Keratinocyte (primary cell): ENCODE measurements at regions not wholly inside any gene's neighbourhood (a gene's known extent, or its start where the extent isn't known, plus 50 kb on each side); places are given as distances from the start of the nearest gene placed in this dataset.

Experiments used
- DNase-seq: peaks from one replicate; pipeline ENCODE4 v3.0.0-alpha.2; 2011; ENCODE audit warnings: low read depth, missing footprints, low spot score
- FAIRE-seq: peaks from 2 replicates; lab custom pipeline; 2011; peaks lifted over from hg19 to GRCh38; lab: Jason Lieb, UNC
- H2AFZ ChIP-seq: 2 replicates; pipeline ENCODE4 v1.6.0; 2012; ENCODE audit warnings: low read length, control low read depth, inconsistent platforms; ENCODE audit not compliant: control insufficient read depth
- H3K27ac ChIP-seq: 2 replicates; pipeline ENCODE4 v1.5.1; 2011; ENCODE audit warnings: low read length; ENCODE audit not compliant: control insufficient read depth, insufficient read depth
- H3K27me3 ChIP-seq: 3 replicates; pipeline ENCODE4 v1.6.0; 2011; ENCODE audit warnings: low read length; ENCODE audit not compliant: control insufficient read depth, insufficient read depth; ENCODE audit errors: extremely low read depth
- H3K36me3 ChIP-seq, 2 experiments: 2 replicates in 1 of 2; 3 replicates in 1 of 2; pipeline ENCODE4 v1.5.1; 2011; ENCODE audit warnings: low read length in 2 of 2, mild to moderate bottlenecking in 1 of 2; ENCODE audit not compliant: control insufficient read depth in 2 of 2, insufficient read depth in 2 of 2; ENCODE audit errors: extremely low read depth in 1 of 2
- H3K4me1 ChIP-seq: 3 replicates; pipeline ENCODE4 v1.5.1; 2011; ENCODE audit warnings: low read length; ENCODE audit not compliant: control insufficient read depth, insufficient read depth; ENCODE audit errors: extremely low read depth
- H3K4me2 ChIP-seq: 3 replicates; pipeline ENCODE4 v1.6.0; 2011; ENCODE audit warnings: low read depth, low read length; ENCODE audit not compliant: control insufficient read depth, insufficient read depth; ENCODE audit errors: extremely low read depth
- H3K4me3 ChIP-seq, 3 experiments: fragments of 200-600 bp in 1 of 3; sonication (generic) in 1 of 3; 2 replicates in 2 of 3; 3 replicates in 1 of 3; pipeline ENCODE4 v1.5.1; 2011 to 2016; ENCODE audit warnings: low read length in 3 of 3, mild to moderate bottlenecking in 3 of 3, control low read depth in 2 of 3, inconsistent platforms in 1 of 3, low read depth in 1 of 3, mixed read lengths in 1 of 3, mixed run types in 1 of 3, moderate library complexity in 1 of 3; ENCODE audit not compliant: control insufficient read depth in 2 of 3, insufficient read depth in 2 of 3; ENCODE audit errors: extremely low read depth in 1 of 3
- H3K79me2 ChIP-seq: 2 replicates; pipeline ENCODE4 v1.6.0; 2012; ENCODE audit warnings: low read length; ENCODE audit not compliant: control insufficient read depth, insufficient read depth
- H3K9ac ChIP-seq: 3 replicates; pipeline ENCODE4 v1.6.0; 2011; ENCODE audit warnings: low read length; ENCODE audit not compliant: control insufficient read depth, insufficient read depth; ENCODE audit errors: extremely low read depth
- H3K9me1 ChIP-seq: 3 replicates; pipeline ENCODE4 v1.6.0; 2011; ENCODE audit warnings: low read length; ENCODE audit not compliant: control insufficient read depth, insufficient read depth; ENCODE audit errors: extremely low read depth
- H3K9me3 ChIP-seq: 2 replicates; pipeline ENCODE4 v1.5.1; 2012; ENCODE audit warnings: low read depth, low read length; ENCODE audit not compliant: control insufficient read depth
- H4K20me1 ChIP-seq: 3 replicates; pipeline ENCODE4 v1.6.0; 2011; ENCODE audit warnings: low read length; ENCODE audit not compliant: control insufficient read depth, insufficient read depth; ENCODE audit errors: extremely low read depth
- EZH2 ChIP-seq: IDR thresholded peaks from one replicate; pipeline ENCODE4 v1.6.1; 2012; ENCODE audit warnings: inconsistent platforms, mild to moderate bottlenecking, low read length, moderate library complexity
- dilution Hi-C: fragments of 300-500 bp; cut with MboI; formaldehyde crosslinking; loops from one replicate; pipeline ENCODE4 v1.7.0; 2020; ENCODE audit warnings: low sequenced_read_pairs; ENCODE audit not compliant: extremely low pct_ligation_motif_present
- TF ChIP-seq, protein P1 (sequence below), 3 experiments: IDR thresholded peaks in 1 of 3; conservative IDR thresholded peaks in 1 of 3; optimal IDR thresholded peaks in 1 of 3; 2 replicates in 2 of 3; 3 replicates in 1 of 3; pipeline versions ENCODE3 to v1.5.1; 2011; ENCODE audit warnings: low read length in 3 of 3, mild to moderate bottlenecking in 3 of 3, moderate library complexity in 2 of 3, control low read depth in 1 of 3, inconsistent platforms in 1 of 3; ENCODE audit not compliant: insufficient read depth in 2 of 3; ENCODE audit errors: extremely low read depth in 1 of 3

DNA sequence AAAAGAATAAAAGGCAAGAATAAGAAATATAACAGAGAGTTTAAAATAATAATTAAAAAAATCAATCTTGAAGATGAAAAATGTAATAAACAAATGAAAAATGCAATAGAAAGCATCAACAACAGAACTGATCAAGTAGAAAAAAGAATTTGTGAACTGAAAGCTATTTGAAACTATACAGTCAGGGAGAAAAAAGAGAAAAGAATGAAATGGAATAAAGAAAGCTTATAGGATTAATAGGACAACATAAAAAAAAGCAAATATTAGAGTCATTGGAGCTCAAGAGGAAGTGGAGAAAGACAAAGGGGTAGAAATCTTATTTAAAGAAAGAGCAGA lies 126.8 kb upstream of the RPL34 start:
- no peak for FAIRE-seq

DNA sequence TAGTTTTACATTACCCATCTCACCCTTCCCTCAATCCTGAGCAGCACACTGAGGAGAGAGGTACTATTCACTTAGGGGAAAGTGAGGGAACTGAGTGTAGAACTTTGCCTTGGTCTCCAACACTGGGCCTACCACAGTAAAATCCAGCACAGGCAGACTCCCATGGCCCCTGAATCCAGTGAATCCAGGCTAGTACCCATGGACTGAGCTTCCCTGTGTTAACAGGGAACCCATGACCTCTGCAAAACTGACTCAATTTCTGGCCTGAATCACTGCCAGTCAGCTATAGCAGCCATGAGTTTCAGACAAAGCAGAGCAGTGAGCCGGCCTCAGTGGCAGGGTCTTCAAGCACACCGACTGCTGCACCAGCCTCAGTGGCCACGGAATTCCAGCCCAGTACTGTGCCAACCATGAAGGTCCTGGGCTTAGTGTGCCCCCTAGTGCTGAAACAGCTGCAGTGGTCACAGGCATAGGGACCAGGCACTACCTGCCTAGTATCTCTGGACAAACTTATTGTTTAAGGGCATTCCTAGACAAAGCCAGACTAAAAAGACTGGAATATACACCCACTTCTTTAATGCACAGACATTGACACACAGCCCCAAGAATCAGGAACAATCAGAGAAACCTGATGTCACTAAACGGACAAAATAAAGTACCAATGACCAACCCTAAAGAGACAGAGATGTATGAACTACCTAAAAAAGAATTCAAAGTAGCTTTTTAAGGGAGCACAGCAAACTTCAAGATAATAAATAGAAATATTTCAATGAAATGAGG lies 127.4 kb upstream of the RPL34 start:
- no peaks in the 10 kb centered on the region for H3K9me3 ChIP-seq
- H3K27me3 ChIP-seq = no peaks in the 10 kb centered on the region
- H2AFZ ChIP-seq = no peak overlapping the region
- H3K27ac ChIP-seq = no peak overlapping the region
- H3K9me1 ChIP-seq = no peaks in the 10 kb centered on the region
- no peak for FAIRE-seq
- H3K79me2 ChIP-seq = no peaks in the 10 kb centered on the region
- no peak for TF ChIP-seq EZH2
- TF ChIP-seq, protein P1, sequence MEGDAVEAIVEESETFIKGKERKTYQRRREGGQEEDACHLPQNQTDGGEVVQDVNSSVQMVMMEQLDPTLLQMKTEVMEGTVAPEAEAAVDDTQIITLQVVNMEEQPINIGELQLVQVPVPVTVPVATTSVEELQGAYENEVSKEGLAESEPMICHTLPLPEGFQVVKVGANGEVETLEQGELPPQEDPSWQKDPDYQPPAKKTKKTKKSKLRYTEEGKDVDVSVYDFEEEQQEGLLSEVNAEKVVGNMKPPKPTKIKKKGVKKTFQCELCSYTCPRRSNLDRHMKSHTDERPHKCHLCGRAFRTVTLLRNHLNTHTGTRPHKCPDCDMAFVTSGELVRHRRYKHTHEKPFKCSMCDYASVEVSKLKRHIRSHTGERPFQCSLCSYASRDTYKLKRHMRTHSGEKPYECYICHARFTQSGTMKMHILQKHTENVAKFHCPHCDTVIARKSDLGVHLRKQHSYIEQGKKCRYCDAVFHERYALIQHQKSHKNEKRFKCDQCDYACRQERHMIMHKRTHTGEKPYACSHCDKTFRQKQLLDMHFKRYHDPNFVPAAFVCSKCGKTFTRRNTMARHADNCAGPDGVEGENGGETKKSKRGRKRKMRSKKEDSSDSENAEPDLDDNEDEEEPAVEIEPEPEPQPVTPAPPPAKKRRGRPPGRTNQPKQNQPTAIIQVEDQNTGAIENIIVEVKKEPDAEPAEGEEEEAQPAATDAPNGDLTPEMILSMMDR (optimal IDR thresholded peaks at IDR 0.05 in 1 of 3, IDR thresholded peaks at IDR 0.05 in 1 of 3, conservative IDR thresholded peaks at IDR 0.05 in 1 of 3; ENCODE audit: extremely low read depth in 1 of 3, insufficient read depth in 2 of 3, low read length in 3 of 3) = peak; percentile 50 to 84 (median 53)
- no peaks in the 10 kb centered on the region for H3K4me1 ChIP-seq
- dilution Hi-C loops = no loop called here
- H3K4me3 ChIP-seq = no peak overlapping the region
- no peak for DNase-seq
- no peak overlapping the region for H3K9ac ChIP-seq
- H3K4me2 ChIP-seq = no peak overlapping the region
- H4K20me1 ChIP-seq = no peaks in the 10 kb centered on the region
- no peaks in the 10 kb centered on the region for H3K36me3 ChIP-seq

More for the DNA sequence above, 126.8 kb upstream of the RPL34 start:
- Histone ChIP-seq H3K4me2 (no peak overlapping the region), H3K79me2 (no peaks in the 10 kb centered on the region), H3K36me3 (no peaks in the 10 kb centered on the region), H3K27ac (no peak overlapping the region), H3K9me3 (no peaks in the 10 kb centered on the region), H3K9me1 (no peaks in the 10 kb centered on the region), H3K4me1 (no peaks in the 10 kb centered on the region), H3K9ac (no peak overlapping the region), H3K4me3 (no peak overlapping the region), H3K27me3 (no peaks in the 10 kb centered on the region), H2AFZ (no peak overlapping the region), H4K20me1 (no peaks in the 10 kb centered on the region)
- DNase-seq = no peak
- TF ChIP-seq EZH2 = no peak
- TF ChIP-seq, protein P1 (optimal IDR thresholded peaks at IDR 0.05 in 1 of 3, IDR thresholded peaks at IDR 0.05 in 1 of 3, conservative IDR thresholded peaks at IDR 0.05 in 1 of 3; ENCODE audit: extremely low read depth in 1 of 3, insufficient read depth in 2 of 3, low read length in 3 of 3) = no peak
- dilution Hi-C loops = no loop called here
